Ascending aorta (tissue), 2 donors: ENCODE measurements at regions not wholly inside any gene's neighbourhood (a gene's known extent, or its start where the extent isn't known, plus 50 kb on each side); places are given as distances from the start of the nearest gene placed in this dataset.

Experiments used
- DNase-seq, 2 donors: peaks; one replicate each; pipeline ENCODE4 v3.0.0-alpha.2; 2019; ENCODE audit warnings: low spot score in 2 of 2
- H3K27ac ChIP-seq, 2 donors: fragments of 200-600 bp; sonication (generic); one replicate each; pipeline ENCODE4 v1.5.1; 2016 to 2017; ENCODE audit warnings: mild to moderate bottlenecking in 1 of 2
- H3K27me3 ChIP-seq: fragments of 200-600 bp; sonication (generic); one replicate; pipeline ENCODE4 v1.5.1; 2017
- H3K36me3 ChIP-seq, 2 donors: fragments of 200-600 bp; sonication (generic); one replicate each; pipeline ENCODE4 v1.5.1; 2016
- H3K4me1 ChIP-seq, 2 donors: fragments of 200-600 bp; sonication (generic); one replicate each; pipeline ENCODE4 v1.5.1; 2016 to 2017; ENCODE audit warnings: mild to moderate bottlenecking in 1 of 2
- H3K4me3 ChIP-seq, 2 donors: fragments of 200-600 bp; sonication (generic); one replicate each; pipeline ENCODE4 v1.5.1; 2016 to 2017; ENCODE audit warnings: mild to moderate bottlenecking in 1 of 2
- H3K9me3 ChIP-seq, 2 donors: fragments of 200-600 bp; sonication (generic); one replicate each; pipeline ENCODE4 v1.5.1; 2016
- intact Hi-C: fragments of 100-400 bp; cut with DNase I; formaldehyde crosslinking; loops from one replicate; pipeline ENCODE4 v1.15.1; 2023
- TF ChIP-seq, protein P1 (sequence below), 3 experiments: fragments of 200-600 bp in 2 of 3; fragments of 450-650 bp in 1 of 3; sonication (generic) in 2 of 3; IDR thresholded peaks; one replicate each; pipeline ENCODE4 v1.5.1; 2016 to 2019; ENCODE audit warnings: antibody characterized with exemption in 3 of 3, mild to moderate bottlenecking in 1 of 3, moderate library complexity in 1 of 3

DNA sequence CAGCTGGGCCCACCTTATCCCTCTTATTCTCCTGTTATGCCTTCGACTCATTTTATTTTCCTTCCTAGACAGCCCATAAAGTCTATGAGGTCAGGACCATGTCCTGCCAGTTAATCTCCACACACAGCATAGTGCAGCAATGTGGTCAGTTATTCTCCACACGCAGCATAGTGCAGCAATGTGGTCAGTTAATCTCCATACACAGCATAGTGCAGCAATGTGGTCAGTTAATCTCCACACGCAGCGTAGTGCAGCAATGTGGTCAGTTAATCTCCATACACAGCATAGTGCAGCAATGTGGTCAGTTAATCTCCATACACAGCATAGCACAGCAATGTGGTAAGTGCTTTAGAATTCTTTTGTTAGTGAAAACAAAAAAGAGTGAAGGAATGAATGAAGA is 77.8 kb downstream of the TEX36 start:
- intact Hi-C loops, result no loop called here
- no peak for DNase-seq
- H3K4me3 ChIP-seq, result no peak overlapping the region
- no peaks in the 10 kb centered on the region for H3K4me1 ChIP-seq
- no peaks in the 10 kb centered on the region for H3K27me3 ChIP-seq
- no peaks in the 10 kb centered on the region for H3K36me3 ChIP-seq
- TF ChIP-seq, protein P1, sequence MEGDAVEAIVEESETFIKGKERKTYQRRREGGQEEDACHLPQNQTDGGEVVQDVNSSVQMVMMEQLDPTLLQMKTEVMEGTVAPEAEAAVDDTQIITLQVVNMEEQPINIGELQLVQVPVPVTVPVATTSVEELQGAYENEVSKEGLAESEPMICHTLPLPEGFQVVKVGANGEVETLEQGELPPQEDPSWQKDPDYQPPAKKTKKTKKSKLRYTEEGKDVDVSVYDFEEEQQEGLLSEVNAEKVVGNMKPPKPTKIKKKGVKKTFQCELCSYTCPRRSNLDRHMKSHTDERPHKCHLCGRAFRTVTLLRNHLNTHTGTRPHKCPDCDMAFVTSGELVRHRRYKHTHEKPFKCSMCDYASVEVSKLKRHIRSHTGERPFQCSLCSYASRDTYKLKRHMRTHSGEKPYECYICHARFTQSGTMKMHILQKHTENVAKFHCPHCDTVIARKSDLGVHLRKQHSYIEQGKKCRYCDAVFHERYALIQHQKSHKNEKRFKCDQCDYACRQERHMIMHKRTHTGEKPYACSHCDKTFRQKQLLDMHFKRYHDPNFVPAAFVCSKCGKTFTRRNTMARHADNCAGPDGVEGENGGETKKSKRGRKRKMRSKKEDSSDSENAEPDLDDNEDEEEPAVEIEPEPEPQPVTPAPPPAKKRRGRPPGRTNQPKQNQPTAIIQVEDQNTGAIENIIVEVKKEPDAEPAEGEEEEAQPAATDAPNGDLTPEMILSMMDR (IDR thresholded peaks at IDR 0.05), result no peak
- no peak overlapping the region for H3K27ac ChIP-seq
- peaks cover 0 to 8% of the 10 kb centered on the region in 2 donors for H3K9me3 ChIP-seq

DNA sequence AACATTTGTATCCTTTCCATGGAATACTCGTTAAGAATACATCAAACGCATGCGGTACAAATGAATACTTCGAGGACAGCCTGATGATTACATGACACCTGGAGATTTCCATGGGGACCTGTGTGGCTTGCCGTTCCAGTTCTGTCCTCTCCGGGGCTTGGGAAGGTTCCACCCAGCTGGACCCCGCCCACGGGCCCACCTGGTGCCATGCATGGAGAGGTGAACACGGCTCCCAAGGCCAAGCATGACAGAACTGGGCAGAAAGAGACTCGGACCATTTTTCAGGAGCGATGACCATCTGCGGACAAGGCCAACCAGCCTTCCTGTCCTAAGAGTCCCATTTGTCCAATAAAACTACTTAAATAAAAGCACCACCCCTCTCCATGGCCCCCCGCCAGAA is 80.1 kb downstream of the TEX36 start:
- Histone ChIP-seq H3K4me1 (no peaks in the 10 kb centered on the region), H3K4me3 (no peak overlapping the region), H3K36me3 (no peaks in the 10 kb centered on the region), H3K27ac (no peak overlapping the region), H3K27me3 (no peaks in the 10 kb centered on the region), H3K9me3 (peaks cover 0 to 8% of the 10 kb centered on the region in 2 donors)
- intact Hi-C loops, result no loop called here
- no peak for DNase-seq
- TF ChIP-seq, protein P1 (IDR thresholded peaks at IDR 0.05), result no peak

DNA sequence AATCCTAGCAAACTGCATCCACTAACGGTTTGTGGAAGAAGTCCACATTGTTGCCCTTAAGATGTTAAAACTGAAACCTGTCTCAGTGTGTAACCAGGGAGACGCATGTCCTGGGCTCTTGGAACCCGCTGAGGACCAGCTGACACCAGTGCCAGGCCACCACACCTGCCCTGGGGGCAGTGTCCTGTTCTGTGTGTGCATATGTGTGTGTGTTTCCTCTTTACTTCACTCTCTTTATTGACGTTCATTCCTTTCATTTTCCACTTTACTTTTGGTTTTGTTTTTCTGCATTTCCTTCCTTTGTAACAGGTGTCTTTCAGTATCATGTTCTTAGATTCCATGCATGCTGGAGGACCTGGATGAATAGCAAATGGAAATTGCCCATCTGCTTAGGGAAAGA is 83.8 kb downstream of the TEX36 start:
- Histone ChIP-seq H3K9me3 (peaks cover 0 to 14% of the 10 kb centered on the region in 2 donors), H3K4me1 (no peaks in the 10 kb centered on the region), H3K27ac (no peak overlapping the region), H3K36me3 (no peaks in the 10 kb centered on the region), H3K4me3 (no peak overlapping the region), H3K27me3 (no peaks in the 10 kb centered on the region)
- intact Hi-C loops, result no loop called here
- TF ChIP-seq, protein P1 (IDR thresholded peaks at IDR 0.05), result no peak
- no peak for DNase-seq

DNA sequence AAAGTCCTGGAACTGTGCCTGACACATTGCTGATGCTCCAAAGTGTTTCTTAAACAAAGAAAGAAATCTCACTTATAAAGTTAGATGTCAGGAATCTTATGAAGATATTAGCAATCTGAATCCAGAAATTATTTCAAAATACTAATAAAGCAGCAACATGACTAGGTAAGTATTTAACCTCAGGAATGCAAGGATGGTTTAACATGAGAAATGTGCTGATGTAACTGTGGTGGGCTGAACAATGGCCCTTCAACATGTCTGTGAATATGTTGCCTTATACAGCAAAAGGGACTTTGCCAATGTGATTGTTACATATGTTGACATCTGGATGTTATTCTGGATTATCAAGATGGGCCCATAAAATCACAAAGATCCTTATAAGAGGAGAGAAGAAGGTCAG is 87.1 kb downstream of the TEX36 start:
- no peak overlapping the region for H3K27ac ChIP-seq
- intact Hi-C loops, result no loop called here
- peaks cover 0 to 6% of the 10 kb centered on the region in 2 donors for H3K9me3 ChIP-seq
- DNase-seq, result no peak
- no peaks in the 10 kb centered on the region for H3K36me3 ChIP-seq
- H3K4me3 ChIP-seq, result no peak overlapping the region
- TF ChIP-seq, protein P1 (IDR thresholded peaks at IDR 0.05), result no peak
- H3K27me3 ChIP-seq, result no peaks in the 10 kb centered on the region
- no peaks in the 10 kb centered on the region for H3K4me1 ChIP-seq

DNA sequence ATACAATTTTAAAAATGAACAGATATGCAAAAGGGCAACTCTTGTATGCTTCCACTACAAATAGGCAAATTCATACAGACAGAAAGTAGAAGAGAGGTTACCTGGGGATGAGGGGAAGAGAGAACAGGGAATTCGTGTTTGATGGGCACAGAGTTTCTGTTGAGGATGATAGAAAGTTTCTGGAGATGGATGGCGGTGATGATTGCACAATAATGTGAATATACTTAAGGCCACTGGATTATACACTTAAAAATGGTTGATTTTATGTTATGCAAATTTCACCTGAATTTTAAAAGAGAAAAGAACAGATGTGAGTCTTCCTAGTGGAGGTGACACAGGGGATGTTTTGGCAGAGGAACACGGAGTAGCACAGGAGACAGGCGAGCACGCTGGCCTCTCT is 89.3 kb downstream of the TEX36 start:
- no peak overlapping the region for H3K4me3 ChIP-seq
- no peak for DNase-seq
- no peaks in the 10 kb centered on the region for H3K4me1 ChIP-seq
- no peaks in the 10 kb centered on the region for H3K36me3 ChIP-seq
- intact Hi-C loops, result no loop called here
- H3K27ac ChIP-seq, result no peak overlapping the region
- TF ChIP-seq, protein P1 (IDR thresholded peaks at IDR 0.05), result no peak
- H3K27me3 ChIP-seq, result no peaks in the 10 kb centered on the region
- H3K9me3 ChIP-seq, result peaks cover 0 to 6% of the 10 kb centered on the region in 2 donors

DNA sequence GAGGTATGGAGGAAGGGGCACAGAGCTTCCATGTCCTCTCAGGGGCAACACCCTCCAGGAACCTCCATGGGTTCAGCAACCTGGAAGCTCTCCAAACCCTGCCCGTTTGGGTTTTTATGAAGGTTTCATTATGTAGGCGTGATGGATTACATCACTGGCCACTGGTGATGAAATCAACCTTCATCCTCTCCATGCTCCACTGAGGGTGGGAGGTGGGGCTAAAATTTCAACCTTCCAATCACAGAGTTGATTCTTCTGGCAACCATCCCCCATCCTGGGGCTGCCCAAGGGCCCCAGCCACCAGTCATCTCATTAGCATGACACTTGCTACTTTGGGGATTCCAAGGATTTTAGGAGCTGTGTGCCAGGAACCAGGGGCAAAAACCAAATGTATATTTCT is 90.1 kb downstream of the TEX36 start:
- Histone ChIP-seq H3K4me1 (no peaks in the 10 kb centered on the region), H3K27me3 (no peaks in the 10 kb centered on the region), H3K36me3 (no peaks in the 10 kb centered on the region), H3K9me3 (peaks cover 0 to 6% of the 10 kb centered on the region in 2 donors), H3K4me3 (no peak overlapping the region), H3K27ac (no peak overlapping the region)
- TF ChIP-seq, protein P1 (IDR thresholded peaks at IDR 0.05), result no peak
- intact Hi-C loops, result no loop called here
- DNase-seq, result no peak
